ENCODE measurements at regions not wholly inside any gene's neighbourhood (a gene's known extent, or its start where the extent isn't known, plus 50 kb on each side); places are given as distances from the start of the nearest gene placed in this dataset.

GRCh38 chr3:176378789-176379188 is 818.5 kb downstream of the TBL1XR1 start:
- no peaks in the 10 kb centered on the region for H3K9me3 ChIP-seq
- DNase-seq: no peak
- H3K27me3 ChIP-seq: no peaks in the 10 kb centered on the region
- H3K4me3 ChIP-seq: no peak overlapping the region
- H3K36me3 ChIP-seq: no peaks in the 10 kb centered on the region
- TF ChIP-seq, protein P1, sequence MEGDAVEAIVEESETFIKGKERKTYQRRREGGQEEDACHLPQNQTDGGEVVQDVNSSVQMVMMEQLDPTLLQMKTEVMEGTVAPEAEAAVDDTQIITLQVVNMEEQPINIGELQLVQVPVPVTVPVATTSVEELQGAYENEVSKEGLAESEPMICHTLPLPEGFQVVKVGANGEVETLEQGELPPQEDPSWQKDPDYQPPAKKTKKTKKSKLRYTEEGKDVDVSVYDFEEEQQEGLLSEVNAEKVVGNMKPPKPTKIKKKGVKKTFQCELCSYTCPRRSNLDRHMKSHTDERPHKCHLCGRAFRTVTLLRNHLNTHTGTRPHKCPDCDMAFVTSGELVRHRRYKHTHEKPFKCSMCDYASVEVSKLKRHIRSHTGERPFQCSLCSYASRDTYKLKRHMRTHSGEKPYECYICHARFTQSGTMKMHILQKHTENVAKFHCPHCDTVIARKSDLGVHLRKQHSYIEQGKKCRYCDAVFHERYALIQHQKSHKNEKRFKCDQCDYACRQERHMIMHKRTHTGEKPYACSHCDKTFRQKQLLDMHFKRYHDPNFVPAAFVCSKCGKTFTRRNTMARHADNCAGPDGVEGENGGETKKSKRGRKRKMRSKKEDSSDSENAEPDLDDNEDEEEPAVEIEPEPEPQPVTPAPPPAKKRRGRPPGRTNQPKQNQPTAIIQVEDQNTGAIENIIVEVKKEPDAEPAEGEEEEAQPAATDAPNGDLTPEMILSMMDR (IDR thresholded peaks at IDR 0.05): no peak
- TF ChIP-seq POLR2A (IDR thresholded peaks at IDR 0.05): no peak
- H3K4me1 ChIP-seq: no peaks in the 10 kb centered on the region
- H3K27ac ChIP-seq: no peak overlapping the region

GRCh38 chr3:176376531-176376930 is 820.8 kb downstream of the TBL1XR1 start:
- Histone ChIP-seq H3K9me3 (no peaks in the 10 kb centered on the region), H3K27me3 (no peaks in the 10 kb centered on the region), H3K4me1 (no peaks in the 10 kb centered on the region), H3K36me3 (no peaks in the 10 kb centered on the region), H3K4me3 (no peak overlapping the region), H3K27ac (no peak overlapping the region)
- no peak for DNase-seq
- TF ChIP-seq, protein P1 (IDR thresholded peaks at IDR 0.05): no peak
- TF ChIP-seq POLR2A (IDR thresholded peaks at IDR 0.05): no peak

DNA sequence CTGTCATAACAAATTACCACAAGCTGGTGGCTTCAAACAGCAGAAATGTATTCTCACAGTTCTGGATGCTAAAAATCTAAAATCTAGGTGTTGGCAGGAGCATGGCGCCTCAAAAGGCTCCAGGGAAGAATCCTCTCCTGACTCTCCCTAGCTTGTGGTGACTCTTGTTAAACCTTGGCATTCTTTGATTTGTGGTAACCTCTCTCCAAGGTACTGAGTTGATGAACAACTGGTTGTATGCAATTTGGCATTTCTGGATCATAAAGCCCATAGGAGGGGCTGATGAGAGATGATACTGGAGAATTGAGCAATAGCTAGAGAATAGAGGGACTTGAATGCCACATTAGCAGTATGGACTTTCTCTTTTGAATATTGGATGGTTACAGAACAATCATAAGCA is 821.8 kb downstream of the TBL1XR1 start:
- Histone ChIP-seq H3K36me3 (no peaks in the 10 kb centered on the region), H3K27me3 (no peaks in the 10 kb centered on the region), H3K9me3 (no peaks in the 10 kb centered on the region), H3K27ac (no peak overlapping the region), H3K4me3 (no peak overlapping the region), H3K4me1 (no peaks in the 10 kb centered on the region)
- TF ChIP-seq, protein P1 (IDR thresholded peaks at IDR 0.05): no peak
- TF ChIP-seq POLR2A (IDR thresholded peaks at IDR 0.05): no peak
- no peak for DNase-seq

GRCh38 chr3:176362191-176362731 is 835.0 kb downstream of the TBL1XR1 start:
- Histone ChIP-seq H3K4me3 (no peak overlapping the region), H3K27ac (no peak overlapping the region), H3K4me1 (no peaks in the 10 kb centered on the region), H3K27me3 (no peaks in the 10 kb centered on the region), H3K36me3 (no peaks in the 10 kb centered on the region), H3K9me3 (no peaks in the 10 kb centered on the region)
- DNase-seq: no peak
- TF ChIP-seq, protein P1 (IDR thresholded peaks at IDR 0.05): no peak
- TF ChIP-seq POLR2A (IDR thresholded peaks at IDR 0.05): no peak

GRCh38 chr3:176359211-176359610 is 838.1 kb downstream of the TBL1XR1 start:
- H3K4me3 ChIP-seq: no peak overlapping the region
- H3K4me1 ChIP-seq: no peaks in the 10 kb centered on the region
- no peaks in the 10 kb centered on the region for H3K27me3 ChIP-seq
- H3K27ac ChIP-seq: no peak overlapping the region
- no peaks in the 10 kb centered on the region for H3K9me3 ChIP-seq
- no peak for TF ChIP-seq POLR2A (IDR thresholded peaks at IDR 0.05)
- TF ChIP-seq, protein P1 (IDR thresholded peaks at IDR 0.05): no peak
- no peak for DNase-seq
- H3K36me3 ChIP-seq: no peaks in the 10 kb centered on the region

GRCh38 chr3:176357891-176358290 is 839.4 kb downstream of the TBL1XR1 start:
- TF ChIP-seq, protein P1 (IDR thresholded peaks at IDR 0.05): no peak
- no peak for TF ChIP-seq POLR2A (IDR thresholded peaks at IDR 0.05)
- Histone ChIP-seq H3K4me3 (no peak overlapping the region), H3K27me3 (no peaks in the 10 kb centered on the region), H3K9me3 (no peaks in the 10 kb centered on the region), H3K36me3 (no peaks in the 10 kb centered on the region), H3K4me1 (no peaks in the 10 kb centered on the region), H3K27ac (no peak overlapping the region)
- no peak for DNase-seq

All from Peyer's patch (tissue), 4 donors.